Left renal pelvis (tissue), 4 donors: ENCODE measurements at regions not wholly inside any gene's neighbourhood (a gene's known extent, or its start where the extent isn't known, plus 50 kb on each side); places are given as distances from the start of the nearest gene placed in this dataset.

ENCODE experiments used
- DNase-seq, 4 donors: peaks; one replicate each; pipeline ENCODE4 v3.0.0-alpha.2; 2013; ENCODE audit warnings: low read depth in 4 of 4, low spot score in 3 of 4

GRCh38 chr12:66066137-66066928, 64.2 kb downstream of the LLPH start:
- peak in 2 of 4 donors; percentile 18 to 37 for DNase-seq

- no peak for DNase-seq
Measured at GRCh38 chr12:66065641-66066136, 64.9 kb downstream of the LLPH start.

DNA sequence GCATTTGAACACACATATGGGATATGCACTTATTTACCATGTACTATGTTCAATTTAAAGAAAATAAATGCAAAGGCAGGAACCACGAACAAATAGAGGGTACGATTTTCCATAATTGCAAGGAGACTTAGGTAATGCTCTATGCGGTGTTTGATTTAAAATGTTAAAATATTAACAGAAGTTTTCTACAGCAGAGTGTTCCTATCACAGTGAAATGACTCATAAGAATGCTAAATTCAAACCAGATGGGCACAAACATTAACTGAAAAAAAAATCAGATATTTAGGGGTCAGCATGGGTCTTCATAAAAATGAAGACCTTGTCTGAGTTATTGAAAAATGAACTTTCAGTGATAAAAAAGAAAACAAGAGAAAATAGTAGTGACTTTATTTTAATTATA, 65.4 kb downstream of the LLPH start:
- DNase-seq = no peak

- no peak for DNase-seq
Measured at GRCh38 chr12:66063916-66064315, 66.6 kb downstream of the LLPH start.

GRCh38 chr12:66062290-66062625, 68.3 kb downstream of the LLPH start:
- DNase-seq = no peak

GRCh38 chr12:66061557-66062289, 68.8 kb downstream of the LLPH start:
- DNase-seq = no peak

DNA sequence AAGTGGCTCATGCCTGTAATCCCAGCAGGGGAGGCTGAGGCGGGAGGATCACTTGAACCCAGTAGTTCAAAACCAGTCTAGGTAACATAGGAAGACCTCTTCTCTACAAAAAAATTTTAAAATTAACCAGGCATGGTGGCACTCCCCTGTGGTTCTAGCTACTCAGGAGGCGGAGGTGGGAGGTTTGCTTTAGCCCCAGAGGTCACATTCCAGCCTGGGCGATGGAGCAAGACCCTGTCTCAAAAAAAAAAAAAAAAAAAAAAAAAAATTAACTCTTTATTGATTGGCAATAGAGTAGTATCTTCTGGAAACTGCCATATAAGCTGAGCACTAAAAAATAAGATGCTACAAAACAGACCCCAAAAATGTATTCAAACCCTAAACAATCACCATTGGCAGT, 69.5 kb downstream of the LLPH start:
- no peak for DNase-seq

GRCh38 chr12:66060163-66060907, 70.2 kb downstream of the LLPH start:
- DNase-seq = no peak

GRCh38 chr12:66059666-66060065, 70.9 kb downstream of the LLPH start:
- DNase-seq = no peak

- no peak for DNase-seq
Measured at GRCh38 chr12:66058554-66058953, 72.0 kb downstream of the LLPH start.

GRCh38 chr12:66055837-66056319, 74.7 kb downstream of the LLPH start:
- DNase-seq = no peak

DNA sequence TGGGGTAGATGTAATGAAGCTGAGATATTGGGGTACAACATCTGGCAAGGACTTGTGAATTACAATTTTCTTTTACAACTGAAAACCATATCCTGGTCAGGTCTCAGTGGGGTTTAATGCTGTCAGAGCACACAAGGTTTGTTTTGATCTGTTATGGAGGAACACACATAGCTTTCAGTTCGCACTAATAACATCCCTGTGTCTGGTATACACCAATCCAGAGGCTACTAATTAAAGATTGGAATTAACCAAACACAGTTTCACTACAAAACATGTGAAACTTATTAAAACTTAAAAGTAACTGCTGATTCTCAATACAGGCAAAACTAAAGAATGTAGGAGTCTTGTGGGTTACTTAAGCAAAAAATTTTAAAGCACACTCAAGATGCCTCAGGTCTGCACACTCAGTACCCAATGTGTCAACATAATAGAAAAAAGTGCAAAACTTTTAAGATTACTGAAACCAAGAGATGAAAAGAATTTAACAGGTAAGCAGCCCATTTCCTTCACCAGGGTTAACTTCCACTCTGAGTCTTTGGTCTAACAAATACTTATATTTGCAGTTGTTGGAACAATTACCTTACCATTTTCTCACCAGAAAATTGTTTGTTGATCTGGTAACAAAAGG, 77.4 kb downstream of the LLPH start:
- DNase-seq = no peak

DNA sequence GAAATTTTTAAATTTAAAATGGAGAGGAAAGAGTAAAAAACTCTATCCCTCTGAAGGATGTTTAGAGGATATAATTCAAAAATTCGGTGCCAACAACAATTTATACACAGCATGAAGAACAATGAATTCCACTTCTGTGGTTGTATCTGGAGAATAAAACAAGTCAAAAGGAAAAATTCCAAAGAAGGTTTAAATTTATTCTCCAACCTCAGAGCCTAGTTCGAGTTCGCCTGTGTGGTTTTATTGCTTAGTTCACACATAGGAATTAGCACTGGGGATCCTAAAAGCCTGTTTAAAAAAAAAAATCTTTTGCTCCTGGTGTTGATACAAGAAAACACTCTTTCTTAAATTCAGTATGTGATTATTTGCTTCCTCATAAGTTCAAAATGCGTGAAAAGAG, 79.2 kb downstream of the LLPH start:
- DNase-seq = no peak

DNA sequence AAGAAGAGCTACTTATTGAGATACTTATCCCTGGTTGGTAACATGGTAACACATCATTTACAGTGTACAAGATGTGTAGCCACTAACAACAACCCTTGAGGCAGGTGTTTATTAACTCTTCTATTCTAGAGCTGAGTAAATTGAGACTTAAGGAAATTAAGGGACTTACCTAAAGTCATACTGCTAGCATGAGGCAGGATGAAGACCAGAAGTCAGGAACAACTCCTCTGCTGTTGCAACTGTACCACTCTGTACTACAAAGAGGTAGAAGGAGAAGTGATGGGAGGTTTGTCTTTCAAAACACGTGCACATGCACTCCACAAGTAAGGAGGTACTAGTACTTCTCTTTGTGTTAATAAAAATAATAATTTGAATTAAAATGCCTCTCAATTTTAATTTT, 79.9 kb downstream of the LLPH start:
- DNase-seq = no peak

- DNase-seq = no peak
Measured at GRCh38 chr12:66050283-66050576, 80.3 kb downstream of the LLPH start.

DNA sequence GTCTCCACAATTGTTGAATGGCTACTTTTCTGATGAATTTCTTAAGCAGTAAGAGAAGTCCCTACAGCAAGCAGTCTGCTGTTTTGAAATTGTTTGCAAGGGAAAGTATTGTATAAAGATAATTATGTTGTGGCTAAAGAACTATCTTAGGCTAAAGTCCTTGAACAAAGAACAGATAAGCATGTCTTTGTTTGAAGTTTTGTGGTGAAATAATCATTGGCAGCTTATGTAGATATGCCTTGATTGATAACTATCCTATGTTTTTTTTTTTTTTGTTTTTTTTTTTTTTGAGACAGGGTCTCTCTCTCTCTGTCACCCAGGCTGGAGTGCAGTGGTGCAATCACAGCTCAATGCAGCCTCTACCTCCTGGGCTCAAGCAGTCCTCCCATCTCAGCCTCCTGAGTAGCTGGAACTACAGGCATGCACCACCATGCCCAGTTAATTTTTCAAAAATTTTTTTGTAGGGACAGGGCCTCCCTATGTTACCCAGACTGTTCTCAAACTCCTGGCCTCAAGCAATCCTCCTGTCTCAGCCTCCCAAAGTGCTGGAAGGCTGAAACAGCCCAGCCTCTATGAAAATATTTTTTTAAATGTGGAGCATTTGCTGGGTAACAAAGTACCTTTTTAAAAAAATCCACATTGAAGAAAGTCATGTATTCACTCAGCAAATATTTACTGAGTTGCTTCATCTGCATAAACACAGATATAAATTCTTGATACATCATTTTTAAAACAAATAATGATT, 80.8 kb downstream of the LLPH start:
- no peak for DNase-seq

- DNase-seq = no peak
Measured at GRCh38 chr12:66048835-66049537, 81.6 kb downstream of the LLPH start.

- no peak for DNase-seq
Measured at GRCh38 chr12:66048218-66048834, 82.2 kb downstream of the LLPH start.

- no peak for DNase-seq
Measured at GRCh38 chr12:66047411-66048021, 83.0 kb downstream of the LLPH start.
